ENCODE measurements at regions not wholly inside any gene's neighbourhood (a gene's known extent, or its start where the extent isn't known, plus 50 kb on each side); places are given as distances from the start of the nearest gene placed in this dataset.

GRCh38 chr1:58317694-58318093 lies 228.8 kb downstream of the OMA1 start:
- DNase-seq (ENCODE audit: low read depth): no peak
- H3K4me3 ChIP-seq (ENCODE audit: low read depth, low read length): no peak overlapping the region

- H3K4me3 ChIP-seq (ENCODE audit: low read depth, low read length): no peak overlapping the region
- DNase-seq (ENCODE audit: low read depth): no peak
Measured at GRCh38 chr1:58317086-58317485, 229.4 kb downstream of the OMA1 start.

- no peak overlapping the region for H3K4me3 ChIP-seq (ENCODE audit: low read depth, low read length)
- DNase-seq (ENCODE audit: low read depth): no peak
Measured at GRCh38 chr1:58316141-58316540, 230.4 kb downstream of the OMA1 start.

- H3K4me3 ChIP-seq (ENCODE audit: low read depth, low read length): no peak overlapping the region
- no peak for DNase-seq (ENCODE audit: low read depth)
Measured at GRCh38 chr1:58312971-58313563, 233.5 kb downstream of the OMA1 start.

GRCh38 chr1:58312461-58312860 lies 234.1 kb downstream of the OMA1 start:
- DNase-seq (ENCODE audit: low read depth): no peak
- no peak overlapping the region for H3K4me3 ChIP-seq (ENCODE audit: low read depth, low read length)

- H3K4me3 ChIP-seq (ENCODE audit: low read depth, low read length): no peak overlapping the region
- DNase-seq (ENCODE audit: low read depth): no peak
Measured at GRCh38 chr1:58310881-58311280, 235.6 kb downstream of the OMA1 start.

- DNase-seq (ENCODE audit: low read depth): no peak
- H3K4me3 ChIP-seq (ENCODE audit: low read depth, low read length): no peak overlapping the region
Measured at GRCh38 chr1:58310469-58310868, 236.1 kb downstream of the OMA1 start.

- H3K4me3 ChIP-seq (ENCODE audit: low read depth, low read length): no peak overlapping the region
- DNase-seq (ENCODE audit: low read depth): no peak
Measured at GRCh38 chr1:58308206-58308605, 238.3 kb downstream of the OMA1 start.

- no peak overlapping the region for H3K4me3 ChIP-seq (ENCODE audit: low read depth, low read length)
- no peak for DNase-seq (ENCODE audit: low read depth)
Measured at GRCh38 chr1:58307431-58307830, 239.1 kb downstream of the OMA1 start.

GRCh38 chr1:58305622-58306021 lies 240.9 kb downstream of the OMA1 start:
- DNase-seq (ENCODE audit: low read depth): no peak
- H3K4me3 ChIP-seq (ENCODE audit: low read depth, low read length): no peak overlapping the region

- DNase-seq (ENCODE audit: low read depth): no peak
- H3K4me3 ChIP-seq (ENCODE audit: low read depth, low read length): no peak overlapping the region
Measured at GRCh38 chr1:58304346-58304975, 242.1 kb downstream of the OMA1 start.

GRCh38 chr1:58303841-58304240 lies 242.7 kb downstream of the OMA1 start:
- DNase-seq (ENCODE audit: low read depth): no peak
- H3K4me3 ChIP-seq (ENCODE audit: low read depth, low read length): no peak overlapping the region

- H3K4me3 ChIP-seq (ENCODE audit: low read depth, low read length): no peak overlapping the region
- no peak for DNase-seq (ENCODE audit: low read depth)
Measured at GRCh38 chr1:58293388-58293787, 253.1 kb downstream of the OMA1 start.

- no peak overlapping the region for H3K4me3 ChIP-seq (ENCODE audit: low read depth, low read length)
- DNase-seq (ENCODE audit: low read depth): peak; percentile 0
Measured at GRCh38 chr1:58290685-58291372, 255.7 kb downstream of the OMA1 start.

GRCh38 chr1:58288624-58289142 lies 257.8 kb downstream of the OMA1 start:
- H3K4me3 ChIP-seq (ENCODE audit: low read depth, low read length): no peak overlapping the region
- no peak for DNase-seq (ENCODE audit: low read depth)

GRCh38 chr1:58287894-58288623 lies 258.5 kb downstream of the OMA1 start:
- H3K4me3 ChIP-seq (ENCODE audit: low read depth, low read length): no peak overlapping the region
- DNase-seq (ENCODE audit: low read depth): no peak

GRCh38 chr1:58284225-58284510 lies 262.4 kb downstream of the OMA1 start:
- no peak for DNase-seq (ENCODE audit: low read depth)
- no peak overlapping the region for H3K4me3 ChIP-seq (ENCODE audit: low read depth, low read length)

GRCh38 chr1:58283388-58284224 lies 262.9 kb downstream of the OMA1 start:
- no peak overlapping the region for H3K4me3 ChIP-seq (ENCODE audit: low read depth, low read length)
- no peak for DNase-seq (ENCODE audit: low read depth)

- DNase-seq (ENCODE audit: low read depth): no peak
Measured at GRCh38 chr1:58282623-58283387, 263.7 kb downstream of the OMA1 start.

More at GRCh38 chr1:58282623-58283387, 263.7 kb downstream of the OMA1 start:
- H3K4me3 ChIP-seq (ENCODE audit: low read depth, low read length): no peak overlapping the region
